Stimulated activated CD4-positive, alpha-beta T cell treated with anti-CD3 and anti-CD28 coated beads, Interleukin-15, amount 100 ng/mL, for 48 hours (primary cell): ENCODE measurements at regions not wholly inside any gene's neighbourhood (a gene's known extent, or its start where the extent isn't known, plus 50 kb on each side); places are given as distances from the start of the nearest gene placed in this dataset.
A peak's percentile ranks its signal among the peaks of the same experiment; 100 is the strongest.
"Not testable (repeated sequence)": the region's sequence is repeated elsewhere in the genome, so short reads cannot be mapped to it uniquely, and the experiment has no call there.

Experiments used
- DNase-seq, 2 donors: peaks; one replicate each; pipeline ENCODE4 v3.0.0-alpha.2; 2020; ENCODE audit warnings: low read depth in 2 of 2

DNA sequence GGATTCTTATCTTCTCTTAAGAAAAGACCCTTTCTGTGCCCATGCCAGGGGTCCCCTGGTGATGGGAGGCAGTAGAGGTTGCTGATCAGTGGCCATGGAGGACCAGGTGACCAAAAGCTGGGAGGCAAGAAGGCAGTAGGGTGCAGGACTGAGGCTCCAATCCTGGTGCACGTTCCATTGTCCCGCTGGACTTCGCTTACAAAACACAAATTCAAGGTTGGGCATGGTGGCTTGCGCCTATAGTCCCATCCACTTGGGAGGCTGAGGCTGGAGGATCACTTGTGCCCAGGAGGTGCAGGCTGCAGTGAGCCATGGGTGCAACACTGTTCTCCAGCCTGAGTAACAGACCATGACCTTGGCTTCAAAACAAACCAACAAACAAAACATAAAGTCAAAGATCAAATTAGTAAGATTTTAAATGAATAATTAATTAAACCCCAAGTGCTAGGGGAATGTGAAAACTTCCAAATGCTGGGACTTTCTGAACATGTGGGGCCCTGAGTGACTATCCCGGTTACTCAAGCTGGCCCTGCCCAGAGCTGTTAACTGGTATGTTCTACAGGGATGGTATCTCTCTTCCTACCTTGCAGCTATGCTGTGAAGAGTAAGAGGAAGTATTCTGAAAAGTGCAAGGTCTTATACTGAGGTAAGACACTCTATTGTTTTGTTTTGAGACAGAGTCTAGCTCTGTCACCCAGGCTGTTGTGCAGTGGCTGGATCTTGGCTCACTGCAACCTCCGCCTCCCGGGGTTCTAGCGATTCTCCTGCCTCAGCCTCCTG lies 97.6 kb downstream of the LYZL2 start:
- no peak for DNase-seq

- peak; percentile 57 to 62 for DNase-seq
Observed at GRCh38 chr10:30529373-30529998, 95.5 kb downstream of the MAP3K8 start.

DNA sequence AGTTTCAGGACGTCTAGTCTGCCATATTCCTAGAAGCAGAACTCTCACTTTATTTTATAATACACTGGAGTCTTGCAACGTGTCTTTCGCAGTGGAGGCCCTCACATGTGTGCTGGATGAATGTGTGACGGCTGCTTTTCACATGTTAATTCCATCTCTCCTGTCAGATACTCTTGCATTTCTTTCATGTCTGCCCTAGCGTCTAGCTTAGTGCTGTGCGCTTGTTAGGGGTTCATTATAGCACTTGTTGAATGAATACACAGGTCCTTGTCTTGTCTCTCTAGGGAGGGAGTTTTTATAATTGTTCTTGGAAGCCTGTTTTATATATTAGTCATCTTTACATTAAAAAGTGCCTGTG lies 94.4 kb downstream of the MAP3K8 start:
- DNase-seq = no peak

GRCh38 chr10:30527623-30528428 lies 93.8 kb downstream of the MAP3K8 start:
- DNase-seq = no peak

DNA sequence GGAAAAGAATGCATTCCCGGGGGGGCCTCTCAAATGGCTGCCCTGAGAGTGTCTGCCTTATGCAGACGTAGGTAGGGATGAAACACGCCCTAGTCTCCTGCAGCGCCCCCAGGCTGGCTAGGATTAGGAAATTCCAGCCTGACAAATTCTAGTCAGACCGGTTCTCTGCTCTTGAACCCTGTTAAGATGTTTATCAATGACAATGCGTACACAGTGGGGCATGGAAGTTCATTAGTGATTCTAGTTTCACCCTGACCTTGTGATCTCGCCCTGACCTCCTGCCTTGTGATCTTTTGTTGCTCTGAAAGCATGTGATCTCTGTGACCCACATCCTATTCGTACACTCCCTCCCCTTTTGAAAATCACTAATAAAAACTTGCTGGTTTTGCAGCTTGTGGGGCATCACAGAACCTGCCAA lies 88.7 kb downstream of the MAP3K8 start:
- DNase-seq = not testable (repeated sequence)

- no peak for DNase-seq
Observed at GRCh38 chr10:30518907-30519306, 84.9 kb downstream of the MAP3K8 start.
